Ectodermal cell (in vitro differentiated cells): ENCODE measurements at regions not wholly inside any gene's neighbourhood (a gene's known extent, or its start where the extent isn't known, plus 50 kb on each side); places are given as distances from the start of the nearest gene placed in this dataset.

ENCODE experiments used
- H3K27ac ChIP-seq: 2 replicates; pipeline ENCODE4 v1.7.0; 2013; ENCODE audit warnings: mild to moderate bottlenecking, low read depth, low read length; ENCODE audit not compliant: insufficient read depth, poor library complexity, severe bottlenecking
- H3K27me3 ChIP-seq: 2 replicates; pipeline ENCODE4 v1.7.0; 2013; ENCODE audit warnings: mild to moderate bottlenecking, low read length; ENCODE audit not compliant: insufficient read depth, control insufficient read depth, poor library complexity, severe bottlenecking
- H3K36me3 ChIP-seq: one replicate; pipeline ENCODE4 v1.7.0; 2013; ENCODE audit warnings: low read length; ENCODE audit not compliant: control insufficient read depth, insufficient read depth
- H3K4me1 ChIP-seq: one replicate; pipeline ENCODE4 v1.7.0; 2013; ENCODE audit warnings: low read length; ENCODE audit not compliant: control insufficient read depth, insufficient read depth
- H3K4me3 ChIP-seq: 2 replicates; pipeline ENCODE4 v1.7.0; 2013; ENCODE audit warnings: low read depth, low read length, control low read depth; ENCODE audit not compliant: insufficient read depth
- H3K9me3 ChIP-seq: 2 replicates; pipeline ENCODE4 v1.7.0; 2013; ENCODE audit warnings: mild to moderate bottlenecking, low read length, moderate library complexity; ENCODE audit not compliant: control insufficient read depth
- WGBS, 2 experiments: methylation state at CpG; one replicate each; pipeline ENCODE4 v1.1.7; 2013; ENCODE audit warnings: missing lambda C conversion rate in 2 of 2; 5-methylcytosine and 5-hydroxymethylcytosine counted together

GRCh38 chr3:118710532-118710931 lies 324.1 kb downstream of the IGSF11 start:
- Histone ChIP-seq H3K4me1 (no peaks in the 10 kb centered on the region), H3K4me3 (no peak overlapping the region), H3K27me3 (no peaks in the 10 kb centered on the region), H3K27ac (no peak overlapping the region), H3K36me3 (no peaks in the 10 kb centered on the region), H3K9me3 (no peaks in the 10 kb centered on the region)
- 87 to 89% methylated on average over 2 of the region's 2 CpGs for WGBS, 2 experiments

- Histone ChIP-seq H3K4me3 (no peak overlapping the region), H3K27ac (no peak overlapping the region), H3K4me1 (no peaks in the 10 kb centered on the region), H3K36me3 (no peaks in the 10 kb centered on the region), H3K27me3 (no peaks in the 10 kb centered on the region), H3K9me3 (no peaks in the 10 kb centered on the region)
- WGBS, 2 experiments, result 82 to 97% methylated on average over 2 to 3 of the region's 3 CpGs
Observed at GRCh38 chr3:118713502-118714207, 321.0 kb downstream of the IGSF11 start.

- Histone ChIP-seq H3K4me1 (no peaks in the 10 kb centered on the region), H3K27ac (no peak overlapping the region), H3K9me3 (peaks cover 2% of the 10 kb centered on the region), H3K27me3 (no peaks in the 10 kb centered on the region), H3K36me3 (no peaks in the 10 kb centered on the region), H3K4me3 (no peak overlapping the region)
- WGBS, 2 experiments, result 92 to 95% methylated on average over 2 of the region's 2 CpGs
Observed at GRCh38 chr3:118714800-118715199, 319.8 kb downstream of the IGSF11 start.

- Histone ChIP-seq H3K9me3 (no peaks in the 10 kb centered on the region), H3K4me1 (no peaks in the 10 kb centered on the region), H3K27me3 (no peaks in the 10 kb centered on the region), H3K4me3 (no peak overlapping the region), H3K27ac (no peak overlapping the region), H3K36me3 (no peaks in the 10 kb centered on the region)
- WGBS, 2 experiments, result 90 to 93% methylated on average over 2 to 3 of the region's 3 CpGs
Observed at GRCh38 chr3:118729546-118729945, 305.1 kb downstream of the IGSF11 start.

GRCh38 chr3:118734664-118735063 lies 300.0 kb downstream of the IGSF11 start:
- Histone ChIP-seq H3K4me3 (no peak overlapping the region), H3K27me3 (no peaks in the 10 kb centered on the region), H3K4me1 (no peaks in the 10 kb centered on the region), H3K36me3 (no peaks in the 10 kb centered on the region), H3K27ac (no peak overlapping the region), H3K9me3 (no peaks in the 10 kb centered on the region)
- 74 to 96% methylated on average over 2 of the region's 2 CpGs for WGBS, 2 experiments

- Histone ChIP-seq H3K27ac (no peak overlapping the region), H3K9me3 (no peaks in the 10 kb centered on the region), H3K4me1 (no peaks in the 10 kb centered on the region), H3K4me3 (no peak overlapping the region), H3K36me3 (no peaks in the 10 kb centered on the region), H3K27me3 (no peaks in the 10 kb centered on the region)
- 89 to 94% methylated on average over 2 of the region's 2 CpGs for WGBS, 2 experiments
Observed at GRCh38 chr3:118736107-118736506, 298.5 kb downstream of the IGSF11 start.

GRCh38 chr3:118740722-118741290 lies 293.8 kb downstream of the IGSF11 start:
- H3K27me3 ChIP-seq, result no peaks in the 10 kb centered on the region
- H3K4me1 ChIP-seq, result no peaks in the 10 kb centered on the region
- no peaks in the 10 kb centered on the region for H3K36me3 ChIP-seq
- H3K9me3 ChIP-seq, result no peaks in the 10 kb centered on the region
- WGBS, 2 experiments, result 95 to 96% methylated on average over 2 of the region's 2 CpGs
- no peak overlapping the region for H3K4me3 ChIP-seq
- H3K27ac ChIP-seq, result no peak overlapping the region

- no peaks in the 10 kb centered on the region for H3K36me3 ChIP-seq
Observed at GRCh38 chr3:118742760-118743159, 291.9 kb downstream of the IGSF11 start.

GRCh38 chr3:118744186-118744585 lies 290.5 kb downstream of the IGSF11 start:
- Histone ChIP-seq H3K27me3 (no peaks in the 10 kb centered on the region), H3K36me3 (no peaks in the 10 kb centered on the region), H3K4me1 (no peaks in the 10 kb centered on the region), H3K9me3 (no peaks in the 10 kb centered on the region), H3K27ac (no peak overlapping the region), H3K4me3 (no peak overlapping the region)
- WGBS, 2 experiments, result 83 to 86% methylated on average over 2 of the region's 2 CpGs

More at GRCh38 chr3:118742760-118743159, 291.9 kb downstream of the IGSF11 start:
- no peak overlapping the region for H3K27ac ChIP-seq
- H3K4me3 ChIP-seq, result no peak overlapping the region
- H3K27me3 ChIP-seq, result no peaks in the 10 kb centered on the region
- WGBS, 2 experiments, result 93 to 96% methylated on average over 2 of the region's 2 CpGs
- no peaks in the 10 kb centered on the region for H3K9me3 ChIP-seq
- H3K4me1 ChIP-seq, result no peaks in the 10 kb centered on the region

- 91 to 95% methylated on average over 4 to 7 of the region's 7 CpGs for WGBS, 2 experiments
- no peaks in the 10 kb centered on the region for H3K9me3 ChIP-seq
- no peaks in the 10 kb centered on the region for H3K4me1 ChIP-seq
- no peaks in the 10 kb centered on the region for H3K36me3 ChIP-seq
- no peak overlapping the region for H3K27ac ChIP-seq
- H3K27me3 ChIP-seq, result no peaks in the 10 kb centered on the region
- no peak overlapping the region for H3K4me3 ChIP-seq
Observed at GRCh38 chr3:118754406-118755252, 280.0 kb downstream of the IGSF11 start.
